Progenitor cell of endocrine pancreas (in vitro differentiated cells): ENCODE measurements at regions not wholly inside any gene's neighbourhood (a gene's known extent, or its start where the extent isn't known, plus 50 kb on each side); places are given as distances from the start of the nearest gene placed in this dataset.

Source experiments
- DNase-seq: peaks from one replicate; pipeline ENCODE4 v3.0.0; 2021; ENCODE audit warnings: low spot score; ENCODE audit not compliant: unreplicated experiment
- H3K27ac Mint-ChIP-seq: 2 replicates; pipeline ENCODE4 v1.8.0; 2021; ENCODE audit warnings: mild to moderate bottlenecking, moderate library complexity, mixed read lengths
- H3K27me3 Mint-ChIP-seq: 2 replicates; pipeline ENCODE4 v1.8.0; 2021; ENCODE audit warnings: mixed read lengths
- H3K36me3 Mint-ChIP-seq: 2 replicates; pipeline ENCODE4 v1.8.0; 2022; ENCODE audit warnings: mixed read lengths; ENCODE audit not compliant: insufficient read depth
- H3K4me1 Mint-ChIP-seq: 2 replicates; pipeline ENCODE4 v1.8.0; 2021; ENCODE audit warnings: low read depth, mixed read lengths
- H3K4me3 Mint-ChIP-seq: 2 replicates; pipeline ENCODE4 v1.8.0; 2021; ENCODE audit warnings: low read depth, mild to moderate bottlenecking, moderate library complexity, mixed read lengths
- H3K9me3 Mint-ChIP-seq: 2 replicates; pipeline ENCODE4 v1.8.0; 2021; ENCODE audit warnings: low read depth, mixed read lengths
- TF ChIP-seq, protein P1 (sequence below): fragments of 200-600 bp; sonication (generic); IDR thresholded peaks from one replicate; pipeline ENCODE4 v1.5.0; 2021; ENCODE audit warnings: antibody characterized with exemption, mild to moderate bottlenecking; ENCODE audit not compliant: unreplicated experiment

DNA sequence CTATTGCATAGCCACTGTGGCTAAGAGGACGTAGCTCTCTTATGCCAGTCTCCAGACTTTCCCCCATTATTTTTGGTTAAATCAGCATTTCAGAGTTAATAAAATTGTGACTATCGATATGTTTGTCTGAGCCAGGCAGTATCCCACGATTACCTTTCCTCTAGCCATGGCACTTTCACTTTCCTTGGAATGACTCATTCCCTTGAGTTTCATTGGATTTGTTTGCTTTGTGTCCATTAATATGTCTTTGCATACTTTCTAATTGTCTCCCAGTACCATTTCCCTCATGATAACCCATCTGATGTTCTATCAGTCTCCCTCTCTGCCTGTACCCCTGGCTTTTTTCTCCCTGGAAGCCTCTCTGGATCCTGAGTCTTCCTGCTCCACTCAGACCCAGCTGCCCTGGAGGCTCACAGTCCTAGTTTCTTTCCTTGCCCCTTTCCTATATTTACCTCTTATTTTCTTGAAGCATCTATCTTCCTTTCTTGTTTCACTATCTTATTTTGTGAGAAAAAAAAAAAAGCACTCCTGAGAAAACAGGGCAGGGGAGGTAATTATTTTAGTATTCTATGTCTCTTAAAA is 126.1 kb downstream of the MTX2 start:
- DNase-seq = no peak
- Mint-ChIP-seq H3K9me3 (no peaks in the 10 kb centered on the region), H3K27me3 (peaks cover 2% of the 10 kb centered on the region), H3K27ac (no peak overlapping the region), H3K36me3 (no peaks in the 10 kb centered on the region), H3K4me1 (no peaks in the 10 kb centered on the region), H3K4me3 (no peak overlapping the region)
- TF ChIP-seq, protein P1, sequence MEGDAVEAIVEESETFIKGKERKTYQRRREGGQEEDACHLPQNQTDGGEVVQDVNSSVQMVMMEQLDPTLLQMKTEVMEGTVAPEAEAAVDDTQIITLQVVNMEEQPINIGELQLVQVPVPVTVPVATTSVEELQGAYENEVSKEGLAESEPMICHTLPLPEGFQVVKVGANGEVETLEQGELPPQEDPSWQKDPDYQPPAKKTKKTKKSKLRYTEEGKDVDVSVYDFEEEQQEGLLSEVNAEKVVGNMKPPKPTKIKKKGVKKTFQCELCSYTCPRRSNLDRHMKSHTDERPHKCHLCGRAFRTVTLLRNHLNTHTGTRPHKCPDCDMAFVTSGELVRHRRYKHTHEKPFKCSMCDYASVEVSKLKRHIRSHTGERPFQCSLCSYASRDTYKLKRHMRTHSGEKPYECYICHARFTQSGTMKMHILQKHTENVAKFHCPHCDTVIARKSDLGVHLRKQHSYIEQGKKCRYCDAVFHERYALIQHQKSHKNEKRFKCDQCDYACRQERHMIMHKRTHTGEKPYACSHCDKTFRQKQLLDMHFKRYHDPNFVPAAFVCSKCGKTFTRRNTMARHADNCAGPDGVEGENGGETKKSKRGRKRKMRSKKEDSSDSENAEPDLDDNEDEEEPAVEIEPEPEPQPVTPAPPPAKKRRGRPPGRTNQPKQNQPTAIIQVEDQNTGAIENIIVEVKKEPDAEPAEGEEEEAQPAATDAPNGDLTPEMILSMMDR = no peak

GRCh38 chr2:176398243-176399073 is 129.2 kb downstream of the MTX2 start:
- H3K27me3 Mint-ChIP-seq = peaks cover 2% of the 10 kb centered on the region
- DNase-seq = no peak
- TF ChIP-seq, protein P1 = no peak
- H3K4me3 Mint-ChIP-seq = no peak overlapping the region
- no peaks in the 10 kb centered on the region for H3K9me3 Mint-ChIP-seq
- H3K36me3 Mint-ChIP-seq = no peaks in the 10 kb centered on the region
- no peak overlapping the region for H3K27ac Mint-ChIP-seq
- H3K4me1 Mint-ChIP-seq = no peaks in the 10 kb centered on the region

DNA sequence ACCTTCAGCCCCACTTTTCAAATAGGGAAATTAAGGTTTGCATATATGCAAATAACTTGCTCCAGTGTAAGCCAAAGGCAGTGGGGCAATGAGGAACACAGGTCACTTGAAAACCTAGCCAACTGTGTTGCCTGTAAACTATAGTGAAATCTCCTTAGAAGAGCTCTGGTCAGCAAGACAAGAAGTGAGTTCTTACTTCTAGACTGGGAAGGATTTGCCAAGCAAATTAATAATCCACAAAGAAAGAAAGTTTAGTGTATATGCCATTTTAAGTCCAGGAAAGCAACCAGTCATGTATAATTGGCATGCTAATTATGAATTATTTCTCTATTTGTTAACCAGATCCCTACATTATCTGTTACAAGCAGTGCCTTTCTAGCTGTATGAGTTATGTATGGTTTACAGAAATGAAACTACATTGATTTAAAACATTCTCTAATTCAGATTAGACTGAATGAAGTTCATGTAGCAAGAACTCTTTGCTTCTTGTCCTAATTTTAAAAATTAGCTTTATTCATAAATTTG is 129.9 kb downstream of the MTX2 start:
- Mint-ChIP-seq H3K27me3 (peaks cover 2% of the 10 kb centered on the region), H3K36me3 (no peaks in the 10 kb centered on the region), H3K4me3 (no peak overlapping the region), H3K9me3 (no peaks in the 10 kb centered on the region), H3K27ac (no peak overlapping the region), H3K4me1 (no peaks in the 10 kb centered on the region)
- TF ChIP-seq, protein P1 = no peak
- no peak for DNase-seq

DNA sequence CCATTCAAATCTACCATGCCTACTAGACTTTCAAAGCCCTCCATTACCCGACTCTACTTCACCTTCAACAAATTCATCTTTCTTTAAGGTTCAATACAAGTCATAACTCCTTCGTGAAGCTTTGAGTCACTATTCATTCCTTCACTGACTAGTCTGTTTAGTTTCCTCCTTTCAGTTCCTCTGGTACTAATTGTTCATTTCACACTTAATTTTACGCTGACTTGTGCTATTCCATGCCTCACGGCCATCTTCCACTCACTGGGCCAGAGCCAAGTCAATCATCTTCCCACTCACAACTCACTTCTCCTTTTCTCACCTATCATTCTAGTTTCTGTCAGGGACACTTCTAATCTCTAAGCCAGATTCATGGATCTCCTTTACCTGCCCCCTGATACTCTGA is 136.2 kb downstream of the MTX2 start:
- no peaks in the 10 kb centered on the region for H3K36me3 Mint-ChIP-seq
- TF ChIP-seq, protein P1 = no peak
- no peaks in the 10 kb centered on the region for H3K9me3 Mint-ChIP-seq

GRCh38 chr2:176407706-176408105 is 138.5 kb downstream of the MTX2 start:
- Mint-ChIP-seq H3K4me1 (peaks cover 2% of the 10 kb centered on the region), H3K9me3 (no peaks in the 10 kb centered on the region), H3K27me3 (no peaks in the 10 kb centered on the region), H3K27ac (no peak overlapping the region), H3K4me3 (no peak overlapping the region), H3K36me3 (no peaks in the 10 kb centered on the region)
- no peak for DNase-seq
- TF ChIP-seq, protein P1 = no peak

More for the DNA sequence above, 136.2 kb downstream of the MTX2 start:
- no peak for DNase-seq
- Mint-ChIP-seq H3K4me1 (peaks cover 2% of the 10 kb centered on the region), H3K27me3 (no peaks in the 10 kb centered on the region), H3K4me3 (no peak overlapping the region), H3K27ac (no peak overlapping the region)
